Osteoblast (primary cell): ENCODE measurements at regions not wholly inside any gene's neighbourhood (a gene's known extent, or its start where the extent isn't known, plus 50 kb on each side); places are given as distances from the start of the nearest gene placed in this dataset.
A peak's percentile ranks its signal among the peaks of the same experiment; 100 is the strongest.

ENCODE experiments used
- DNase-seq: peaks from one replicate; pipeline ENCODE4 v3.0.0; 2011; ENCODE audit warnings: low spot score, mixed read lengths; ENCODE audit not compliant: insufficient read length; ENCODE audit errors: missing footprints
- H2AFZ ChIP-seq: 2 replicates; pipeline ENCODE4 v1.6.0; 2011; ENCODE audit warnings: mild to moderate bottlenecking, low read length
- H3K27ac ChIP-seq: 2 replicates; pipeline ENCODE4 v1.5.1; 2011; ENCODE audit warnings: mild to moderate bottlenecking, low read depth, low read length, moderate library complexity
- H3K27me3 ChIP-seq: 2 replicates; pipeline ENCODE4 v1.6.0; 2012; ENCODE audit warnings: mild to moderate bottlenecking, control low read depth, inconsistent platforms, low read length, moderate library complexity; ENCODE audit not compliant: insufficient read depth
- H3K36me3 ChIP-seq: 2 replicates; pipeline ENCODE4 v1.5.1; 2011; ENCODE audit warnings: mild to moderate bottlenecking, low read length, control low read depth, moderate library complexity; ENCODE audit not compliant: insufficient read depth
- H3K4me1 ChIP-seq: 2 replicates; pipeline ENCODE4 v1.5.1; 2011; ENCODE audit warnings: mild to moderate bottlenecking, low read length, control low read depth, moderate library complexity; ENCODE audit not compliant: insufficient read depth
- H3K4me2 ChIP-seq: 2 replicates; pipeline ENCODE4 v1.6.0; 2011; ENCODE audit warnings: mild to moderate bottlenecking, low read length; ENCODE audit not compliant: insufficient read depth
- H3K4me3 ChIP-seq: fragments of 200-600 bp; sonication (generic); 3 replicates; pipeline ENCODE4 v1.5.1; 2012; ENCODE audit warnings: mild to moderate bottlenecking, low read length, inconsistent platforms; ENCODE audit not compliant: insufficient read depth
- H3K79me2 ChIP-seq: 2 replicates; pipeline ENCODE4 v1.6.0; 2012; ENCODE audit warnings: mild to moderate bottlenecking, low read length, control low read depth, inconsistent platforms; ENCODE audit not compliant: insufficient read depth
- H3K9me3 ChIP-seq: 2 replicates; pipeline ENCODE4 v1.5.1; 2011; ENCODE audit warnings: low read depth, low read length, control low read depth
- H4K20me1 ChIP-seq: 2 replicates; pipeline ENCODE4 v1.6.0; 2012; ENCODE audit warnings: mild to moderate bottlenecking, low read length, control low read depth; ENCODE audit not compliant: insufficient read depth
- TF ChIP-seq, protein P1 (sequence below): IDR thresholded peaks from 2 replicates; pipeline ENCODE4 v1.5.1; 2011; ENCODE audit warnings: mild to moderate bottlenecking, low read depth, low read length, moderate library complexity; ENCODE audit errors: extremely low read depth

DNA sequence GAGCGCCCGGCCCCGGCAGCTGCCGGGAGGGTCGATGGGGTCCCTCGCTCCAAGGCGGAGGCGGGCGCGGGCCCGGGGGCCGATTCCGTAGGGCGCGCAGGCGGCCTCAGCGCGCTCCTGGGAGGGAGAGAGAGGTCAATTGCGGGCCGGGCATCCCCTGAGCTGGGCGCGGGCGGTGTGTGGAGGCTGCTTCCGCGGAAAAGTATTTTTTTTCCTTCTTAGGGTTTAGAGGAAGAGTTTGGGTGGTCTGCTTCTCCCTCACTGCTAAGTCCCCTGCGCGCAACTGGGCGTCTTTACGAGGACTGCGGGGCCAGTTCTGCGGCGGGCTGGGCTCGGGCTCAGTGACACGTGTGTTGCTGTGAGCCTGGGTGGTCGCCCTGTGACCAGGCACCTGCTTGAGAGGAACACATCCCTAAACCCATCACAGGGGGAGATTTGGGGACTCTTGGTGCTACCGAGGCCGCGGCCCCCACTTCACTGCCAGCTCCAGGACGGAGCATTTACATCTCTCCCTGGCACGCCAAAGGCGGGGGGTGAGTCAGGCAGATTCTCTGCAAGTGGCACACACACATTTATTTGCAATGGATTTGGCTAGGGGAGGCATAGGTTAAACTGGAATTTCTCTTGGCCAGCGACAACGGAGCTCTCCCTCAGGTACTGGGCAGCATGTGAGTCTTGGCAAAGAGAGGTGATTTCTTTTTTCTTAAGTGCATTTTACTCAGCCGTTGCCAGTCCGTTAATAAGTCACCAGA, 151.2 kb upstream of the SLC4A4 start:
- Histone ChIP-seq H3K9me3 (no peaks in the 10 kb centered on the region), H3K4me1 (peaks cover 37% of the 10 kb centered on the region), H3K27ac (peak overlapping the region; percentile 85), H4K20me1 (no peaks in the 10 kb centered on the region), H3K79me2 (peaks cover 54% of the 10 kb centered on the region), H3K27me3 (no peaks in the 10 kb centered on the region), H3K36me3 (no peaks in the 10 kb centered on the region), H3K4me2 (peak overlapping the region; percentile 92), H3K4me3 (peak overlapping the region; percentile 85), H2AFZ (peak overlapping the region; percentile 88)
- TF ChIP-seq, protein P1, sequence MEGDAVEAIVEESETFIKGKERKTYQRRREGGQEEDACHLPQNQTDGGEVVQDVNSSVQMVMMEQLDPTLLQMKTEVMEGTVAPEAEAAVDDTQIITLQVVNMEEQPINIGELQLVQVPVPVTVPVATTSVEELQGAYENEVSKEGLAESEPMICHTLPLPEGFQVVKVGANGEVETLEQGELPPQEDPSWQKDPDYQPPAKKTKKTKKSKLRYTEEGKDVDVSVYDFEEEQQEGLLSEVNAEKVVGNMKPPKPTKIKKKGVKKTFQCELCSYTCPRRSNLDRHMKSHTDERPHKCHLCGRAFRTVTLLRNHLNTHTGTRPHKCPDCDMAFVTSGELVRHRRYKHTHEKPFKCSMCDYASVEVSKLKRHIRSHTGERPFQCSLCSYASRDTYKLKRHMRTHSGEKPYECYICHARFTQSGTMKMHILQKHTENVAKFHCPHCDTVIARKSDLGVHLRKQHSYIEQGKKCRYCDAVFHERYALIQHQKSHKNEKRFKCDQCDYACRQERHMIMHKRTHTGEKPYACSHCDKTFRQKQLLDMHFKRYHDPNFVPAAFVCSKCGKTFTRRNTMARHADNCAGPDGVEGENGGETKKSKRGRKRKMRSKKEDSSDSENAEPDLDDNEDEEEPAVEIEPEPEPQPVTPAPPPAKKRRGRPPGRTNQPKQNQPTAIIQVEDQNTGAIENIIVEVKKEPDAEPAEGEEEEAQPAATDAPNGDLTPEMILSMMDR, result no peak
- peak; percentile 96 for DNase-seq

DNA sequence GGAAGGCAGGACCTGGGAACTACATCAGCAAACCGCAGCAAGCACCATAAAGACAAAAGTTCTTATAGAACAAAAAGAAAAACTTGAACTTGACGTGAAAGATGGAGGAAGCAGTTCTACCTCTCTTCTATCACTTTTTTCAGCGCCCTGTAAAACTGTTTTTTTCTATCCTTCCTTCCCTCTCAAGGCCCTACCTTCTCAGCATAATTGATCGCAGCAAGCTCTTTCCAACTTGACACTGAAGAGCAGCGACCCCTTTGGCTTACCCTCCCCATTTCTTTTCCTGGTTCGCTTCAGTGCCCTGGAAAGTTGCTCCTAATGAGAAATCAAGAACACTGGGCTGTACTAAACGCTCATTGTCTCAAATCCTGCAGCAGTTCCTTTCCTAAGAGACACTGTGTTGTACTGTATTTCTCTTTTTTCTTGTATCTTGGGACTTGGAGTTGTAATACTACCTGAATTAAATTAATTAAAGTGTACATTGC, 150.6 kb upstream of the SLC4A4 start:
- Histone ChIP-seq H3K9me3 (no peaks in the 10 kb centered on the region), H3K27me3 (no peaks in the 10 kb centered on the region), H4K20me1 (no peaks in the 10 kb centered on the region), H3K79me2 (peaks cover 59% of the 10 kb centered on the region), H3K36me3 (no peaks in the 10 kb centered on the region), H3K27ac (peak overlapping the region; percentile 85), H3K4me3 (peak overlapping the region; percentile 85), H3K4me2 (peak overlapping the region; percentile 92), H3K4me1 (peaks cover 37% of the 10 kb centered on the region), H2AFZ (peak overlapping the region; percentile 88)
- DNase-seq, result peak; percentile 82
- TF ChIP-seq, protein P1, result no peak

DNA sequence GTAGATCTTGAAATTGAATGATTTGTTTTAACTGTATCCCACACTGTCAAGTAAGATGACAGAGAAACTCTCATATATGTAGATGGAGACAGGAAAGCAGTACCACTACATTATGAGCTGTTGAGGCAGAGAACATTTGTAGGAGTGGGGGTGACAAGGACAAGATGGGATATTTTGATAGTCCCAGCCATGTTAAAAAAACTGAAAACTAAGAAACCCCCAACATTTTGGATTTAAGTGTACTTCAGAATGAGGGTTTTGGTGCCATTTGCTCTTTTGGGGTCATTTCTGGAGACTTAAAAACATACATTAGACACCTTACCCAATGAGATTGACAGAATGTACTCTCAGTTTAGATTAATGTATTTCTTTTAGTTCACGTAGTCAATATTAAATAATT, 149.9 kb upstream of the SLC4A4 start:
- peak overlapping the region; percentile 85 for H3K27ac ChIP-seq
- peak; percentile 90 for DNase-seq
- H4K20me1 ChIP-seq, result no peaks in the 10 kb centered on the region
- H3K79me2 ChIP-seq, result peaks cover 67% of the 10 kb centered on the region
- H3K4me3 ChIP-seq, result peak overlapping the region; percentile 85
- TF ChIP-seq, protein P1, result no peak
- H2AFZ ChIP-seq, result peak overlapping the region; percentile 10
- peak overlapping the region; percentile 92 for H3K4me2 ChIP-seq
- peaks cover 37% of the 10 kb centered on the region for H3K4me1 ChIP-seq
- no peaks in the 10 kb centered on the region for H3K36me3 ChIP-seq
- H3K9me3 ChIP-seq, result no peaks in the 10 kb centered on the region
- H3K27me3 ChIP-seq, result no peaks in the 10 kb centered on the region

DNA sequence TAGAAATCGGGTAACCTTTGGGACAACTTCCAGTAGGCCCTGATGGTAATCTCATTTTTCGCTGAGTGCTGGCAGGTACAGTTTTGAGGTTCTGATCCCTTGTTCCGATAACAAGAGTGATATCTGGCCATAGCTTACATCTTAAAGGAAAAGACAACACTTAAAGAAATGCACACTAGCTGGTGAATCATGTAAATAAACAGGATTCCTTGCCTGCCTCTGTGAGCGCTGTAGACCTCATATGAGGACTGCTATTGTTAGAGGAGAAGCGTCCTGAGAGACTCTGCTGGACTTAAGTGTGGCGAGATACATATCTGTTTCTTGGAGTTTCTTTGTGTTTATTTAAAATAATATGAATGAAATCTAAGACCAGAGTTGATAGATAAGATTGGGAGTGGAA, 149.3 kb upstream of the SLC4A4 start:
- Histone ChIP-seq H3K4me2 (peak overlapping the region; percentile 92), H4K20me1 (no peaks in the 10 kb centered on the region), H3K27ac (peak overlapping the region; percentile 85), H2AFZ (peak overlapping the region; percentile 28), H3K36me3 (no peaks in the 10 kb centered on the region), H3K4me1 (peaks cover 38% of the 10 kb centered on the region), H3K9me3 (no peaks in the 10 kb centered on the region), H3K27me3 (no peaks in the 10 kb centered on the region), H3K4me3 (peak overlapping the region; percentile 85), H3K79me2 (peaks cover 72% of the 10 kb centered on the region)
- TF ChIP-seq, protein P1, result peak; percentile 47
- DNase-seq, result peak; percentile 90
